NCI-H1105 treated with DMSO at 0.1 percent for 48 hours (cell line): ENCODE measurements at regions not wholly inside any gene's neighbourhood (a gene's known extent, or its start where the extent isn't known, plus 50 kb on each side); places are given as distances from the start of the nearest gene placed in this dataset.

ENCODE experiments used
- DNase-seq: peaks from one replicate; lab custom pipeline; 2025; lab: John Stamatoyannopoulos, UW

- DNase-seq: no peak
Measured at GRCh38 chr1:239212811-239213220, 173.6 kb upstream of the CHRM3 start.

- DNase-seq: no peak
Measured at GRCh38 chr1:239209591-239209990, 176.8 kb upstream of the CHRM3 start.

- no peak for DNase-seq
Measured at GRCh38 chr1:239204401-239204800, 182.0 kb upstream of the CHRM3 start.

GRCh38 chr1:239197871-239198270 lies 188.5 kb upstream of the CHRM3 start:
- no peak for DNase-seq

GRCh38 chr1:239189998-239190512 lies 196.3 kb upstream of the CHRM3 start:
- no peak for DNase-seq

- DNase-seq: no peak
Measured at GRCh38 chr1:239186487-239186886, 199.9 kb upstream of the CHRM3 start.

GRCh38 chr1:239185245-239185619 lies 201.1 kb upstream of the CHRM3 start:
- DNase-seq: no peak

GRCh38 chr1:239184561-239185244 lies 201.7 kb upstream of the CHRM3 start:
- DNase-seq: no peak

GRCh38 chr1:239178961-239179360 lies 207.4 kb upstream of the CHRM3 start:
- no peak for DNase-seq

- no peak for DNase-seq
Measured at GRCh38 chr1:239174880-239175279, 211.5 kb upstream of the CHRM3 start.

GRCh38 chr1:239170828-239171227 lies 215.5 kb upstream of the CHRM3 start:
- no peak for DNase-seq

GRCh38 chr1:239169276-239169675 lies 217.1 kb upstream of the CHRM3 start:
- no peak for DNase-seq

GRCh38 chr1:239164451-239165180 lies 221.8 kb upstream of the CHRM3 start:
- DNase-seq: no peak

GRCh38 chr1:239155466-239156091 lies 230.8 kb upstream of the CHRM3 start:
- DNase-seq: no peak

- no peak for DNase-seq
Measured at GRCh38 chr1:239151937-239152336, 234.4 kb upstream of the CHRM3 start.

- no peak for DNase-seq
Measured at GRCh38 chr1:239140968-239141367, 245.4 kb upstream of the CHRM3 start.

- DNase-seq: no peak
Measured at GRCh38 chr1:239139801-239140200, 246.6 kb upstream of the CHRM3 start.

- no peak for DNase-seq
Measured at GRCh38 chr1:239128541-239128940, 257.8 kb upstream of the CHRM3 start.

GRCh38 chr1:239126884-239127283 lies 259.5 kb upstream of the CHRM3 start:
- no peak for DNase-seq

GRCh38 chr1:239125893-239126292 lies 260.5 kb upstream of the CHRM3 start:
- no peak for DNase-seq

- no peak for DNase-seq
Measured at GRCh38 chr1:239125027-239125426, 261.3 kb upstream of the CHRM3 start.

- DNase-seq: no peak
Measured at GRCh38 chr1:239123260-239123659, 263.1 kb upstream of the CHRM3 start.
